Breast epithelium (tissue), 4 donors: ENCODE measurements at regions not wholly inside any gene's neighbourhood (a gene's known extent, or its start where the extent isn't known, plus 50 kb on each side); places are given as distances from the start of the nearest gene placed in this dataset.

ENCODE experiments used
- DNase-seq, 2 donors: peaks; one replicate each; pipeline ENCODE4 v3.0.0-alpha.2; 2019; ENCODE audit warnings: low spot score in 2 of 2
- H3K27ac ChIP-seq, 2 donors: fragments of 200-600 bp; sonication (generic) in 1 of 2; one replicate each; pipeline ENCODE4 v1.5.1; 2016 to 2019; ENCODE audit warnings: mild to moderate bottlenecking in 1 of 2
- H3K27me3 ChIP-seq, 2 donors: fragments of 200-600 bp; sonication (generic) in 1 of 2; one replicate each; pipeline versions ENCODE4 v1.5.1 to v1.6.0; 2017 to 2019; ENCODE audit warnings: control low read depth in 1 of 2, mild to moderate bottlenecking in 1 of 2
- H3K36me3 ChIP-seq: fragments of 200-600 bp; one replicate; pipeline ENCODE4 v1.5.1; 2019
- H3K4me1 ChIP-seq, 2 donors: fragments of 200-600 bp; sonication (generic); one replicate each; pipeline ENCODE4 v1.5.1; 2016 to 2019; ENCODE audit warnings: control low read depth in 1 of 2
- H3K4me3 ChIP-seq, 3 donors: fragments of 200-600 bp; sonication (generic); 1 replicate in 2 of 3; 2 replicates in 1 of 3; pipeline ENCODE4 v1.5.1; 2016 to 2019; ENCODE audit warnings: mild to moderate bottlenecking in 3 of 3, moderate library complexity in 2 of 3
- H3K9me3 ChIP-seq, 2 donors: fragments of 200-600 bp; sonication (generic) in 1 of 2; one replicate each; pipeline ENCODE4 v1.5.1; 2016 to 2019; ENCODE audit warnings: control low read depth in 1 of 2
- POLR2A ChIP-seq: fragments of 450-650 bp; IDR thresholded peaks from one replicate; pipeline ENCODE4 v1.6.1; 2016; ENCODE audit warnings: antibody characterized with exemption, mild to moderate bottlenecking, moderate library complexity
- POLR2AphosphoS5 ChIP-seq, 3 donors: sonication (generic); formaldehyde crosslinking; IDR thresholded peaks; one replicate each; pipeline ENCODE4 v1.6.1; 2017; ENCODE audit warnings: antibody characterized with exemption in 3 of 3
- intact Hi-C: fragments of 100-400 bp; cut with DNase I; formaldehyde crosslinking; loops from one replicate; pipeline ENCODE4 v1.15.1; 2023; ENCODE audit warnings: low total_unique reads
- TF ChIP-seq, protein P1 (sequence below), 3 donors: fragments of 450-650 bp; IDR thresholded peaks; one replicate each; pipeline ENCODE4 v1.5.1; 2016 to 2017; ENCODE audit warnings: antibody characterized with exemption in 3 of 3, mild to moderate bottlenecking in 3 of 3, moderate library complexity in 3 of 3

DNA sequence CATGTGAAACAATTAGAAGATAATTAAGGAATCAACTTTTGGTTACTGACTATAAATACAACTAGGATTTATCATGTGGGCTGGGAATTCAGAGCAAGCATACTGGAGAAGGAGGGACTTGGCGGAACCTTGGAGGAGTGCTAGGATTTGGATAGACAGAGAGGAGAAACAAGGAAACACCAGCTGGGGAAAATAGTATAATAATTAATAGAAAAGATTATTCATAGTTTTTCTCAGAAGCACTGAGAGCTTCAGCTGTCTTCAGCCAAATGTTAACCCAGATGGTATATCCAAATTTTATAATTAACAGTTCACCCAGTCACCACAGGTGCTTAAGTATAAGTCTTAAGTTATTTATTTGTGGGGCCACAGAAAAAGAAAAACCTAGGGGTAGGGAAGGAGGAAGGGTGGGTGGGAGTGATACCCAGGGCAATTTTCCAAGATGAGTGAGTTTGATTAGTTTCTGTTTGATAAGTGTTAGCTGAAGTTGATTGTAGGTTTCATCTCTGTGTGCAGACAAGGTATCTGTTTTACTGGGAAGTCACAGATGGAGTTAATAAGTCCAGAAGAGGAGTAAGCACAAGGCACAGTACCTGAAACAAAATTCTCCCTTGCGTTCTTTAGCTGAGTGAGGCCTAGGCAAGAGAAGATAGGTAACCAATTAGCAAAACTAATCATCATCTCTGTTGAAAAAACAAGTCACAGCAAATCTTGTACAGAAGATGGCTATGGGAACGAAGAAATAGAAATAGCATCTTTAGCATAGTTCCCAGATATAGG, 175.5 kb downstream of the TFAP2B start:
- Histone ChIP-seq H3K9me3 (no peaks in the 10 kb centered on the region), H3K27me3 (no peaks in the 10 kb centered on the region), H3K27ac (no peak overlapping the region), H3K4me1 (no peaks in the 10 kb centered on the region), H3K4me3 (no peak overlapping the region), H3K36me3 (no peaks in the 10 kb centered on the region)
- TF ChIP-seq POLR2AphosphoS5 (IDR thresholded peaks at IDR 0.05), result no peak
- TF ChIP-seq, protein P1, sequence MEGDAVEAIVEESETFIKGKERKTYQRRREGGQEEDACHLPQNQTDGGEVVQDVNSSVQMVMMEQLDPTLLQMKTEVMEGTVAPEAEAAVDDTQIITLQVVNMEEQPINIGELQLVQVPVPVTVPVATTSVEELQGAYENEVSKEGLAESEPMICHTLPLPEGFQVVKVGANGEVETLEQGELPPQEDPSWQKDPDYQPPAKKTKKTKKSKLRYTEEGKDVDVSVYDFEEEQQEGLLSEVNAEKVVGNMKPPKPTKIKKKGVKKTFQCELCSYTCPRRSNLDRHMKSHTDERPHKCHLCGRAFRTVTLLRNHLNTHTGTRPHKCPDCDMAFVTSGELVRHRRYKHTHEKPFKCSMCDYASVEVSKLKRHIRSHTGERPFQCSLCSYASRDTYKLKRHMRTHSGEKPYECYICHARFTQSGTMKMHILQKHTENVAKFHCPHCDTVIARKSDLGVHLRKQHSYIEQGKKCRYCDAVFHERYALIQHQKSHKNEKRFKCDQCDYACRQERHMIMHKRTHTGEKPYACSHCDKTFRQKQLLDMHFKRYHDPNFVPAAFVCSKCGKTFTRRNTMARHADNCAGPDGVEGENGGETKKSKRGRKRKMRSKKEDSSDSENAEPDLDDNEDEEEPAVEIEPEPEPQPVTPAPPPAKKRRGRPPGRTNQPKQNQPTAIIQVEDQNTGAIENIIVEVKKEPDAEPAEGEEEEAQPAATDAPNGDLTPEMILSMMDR (IDR thresholded peaks at IDR 0.05), result no peak
- no peak for TF ChIP-seq POLR2A
- no peak for DNase-seq
- intact Hi-C loops, result no loop called here

DNA sequence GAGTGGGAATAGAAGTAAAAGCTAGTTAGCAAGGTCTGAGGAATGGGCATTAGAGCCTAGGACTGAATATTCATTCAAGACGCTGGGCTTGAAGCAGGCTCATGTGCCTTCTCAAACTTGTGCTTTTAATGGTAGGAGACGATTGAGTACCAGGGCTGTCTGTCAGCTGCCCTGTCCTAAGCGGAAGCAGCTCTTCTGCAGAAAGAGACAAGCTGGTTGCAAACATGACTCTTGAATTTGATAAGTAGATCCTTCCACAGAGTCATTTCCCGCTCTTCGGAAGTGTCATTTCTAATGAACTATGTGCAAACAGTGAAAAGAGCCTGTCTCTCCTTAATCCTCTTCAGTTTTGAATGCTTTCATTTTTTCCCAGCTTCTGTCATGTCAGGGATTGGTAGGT, 176.4 kb downstream of the TFAP2B start:
- Histone ChIP-seq H3K27ac (no peak overlapping the region), H3K4me3 (no peak overlapping the region), H3K4me1 (no peaks in the 10 kb centered on the region), H3K36me3 (no peaks in the 10 kb centered on the region), H3K27me3 (no peaks in the 10 kb centered on the region), H3K9me3 (no peaks in the 10 kb centered on the region)
- TF ChIP-seq POLR2AphosphoS5 (IDR thresholded peaks at IDR 0.05) (no peak), POLR2A (no peak)
- TF ChIP-seq, protein P1 (IDR thresholded peaks at IDR 0.05), result no peak
- no peak for DNase-seq
- intact Hi-C loops, result no loop called here

DNA sequence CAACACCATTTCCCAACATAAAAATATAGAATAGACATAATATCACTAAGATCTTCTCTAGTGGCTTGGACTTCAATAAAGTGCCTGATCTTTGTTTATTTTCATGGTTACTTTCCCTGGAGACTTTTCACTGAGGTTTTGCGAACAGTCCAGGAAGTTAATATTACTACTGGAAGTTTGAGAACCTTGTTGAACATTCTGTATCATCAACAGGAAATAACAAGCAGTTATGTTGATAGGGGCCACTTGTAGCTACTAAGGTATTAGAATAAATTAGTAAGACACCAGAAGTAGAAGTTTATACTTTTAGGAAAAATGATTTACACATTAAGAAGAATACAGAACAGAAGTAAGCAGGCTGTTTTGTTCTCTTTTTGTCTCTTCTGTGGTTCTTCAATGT, 180.2 kb downstream of the TFAP2B start:
- DNase-seq, result no peak
- no peak overlapping the region for H3K4me3 ChIP-seq
- H3K27ac ChIP-seq, result peak overlapping the region in 1 of 2 donors; percentile 52
- no peaks in the 10 kb centered on the region for H3K27me3 ChIP-seq
- H3K4me1 ChIP-seq, result no peaks in the 10 kb centered on the region
- no peak for TF ChIP-seq POLR2A
- TF ChIP-seq, protein P1 (IDR thresholded peaks at IDR 0.05), result no peak
- no peak for TF ChIP-seq POLR2AphosphoS5 (IDR thresholded peaks at IDR 0.05)
- intact Hi-C loops, result no loop called here
- H3K36me3 ChIP-seq, result no peaks in the 10 kb centered on the region
- no peaks in the 10 kb centered on the region for H3K9me3 ChIP-seq

DNA sequence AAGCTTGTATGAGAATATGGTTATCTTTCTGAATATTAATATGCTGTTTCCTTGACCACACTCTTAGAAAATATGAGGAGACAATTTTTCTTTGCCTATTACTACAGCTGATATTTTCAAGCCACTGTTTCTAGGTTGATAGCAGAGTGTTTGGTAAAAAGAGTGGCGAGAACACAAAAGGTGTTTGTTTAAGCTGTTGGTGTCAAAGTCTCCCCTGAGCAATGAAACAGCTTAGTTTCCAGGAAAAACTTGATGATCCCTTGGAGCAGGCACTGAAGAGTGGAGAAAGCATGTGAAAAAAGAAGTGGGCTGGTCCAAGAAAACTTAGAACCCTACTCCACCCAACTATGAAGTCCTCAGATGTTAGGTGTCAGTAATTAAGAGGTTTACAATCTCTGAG, 182.7 kb downstream of the TFAP2B start:
- intact Hi-C loops, result no loop called here
- no peaks in the 10 kb centered on the region for H3K36me3 ChIP-seq
- H3K4me1 ChIP-seq, result no peaks in the 10 kb centered on the region
- no peaks in the 10 kb centered on the region for H3K9me3 ChIP-seq
- no peaks in the 10 kb centered on the region for H3K27me3 ChIP-seq
- TF ChIP-seq, protein P1 (IDR thresholded peaks at IDR 0.05), result no peak
- TF ChIP-seq POLR2AphosphoS5 (IDR thresholded peaks at IDR 0.05), result no peak
- no peak for TF ChIP-seq POLR2A
- DNase-seq, result no peak
- H3K4me3 ChIP-seq, result no peak overlapping the region
- no peak overlapping the region for H3K27ac ChIP-seq

DNA sequence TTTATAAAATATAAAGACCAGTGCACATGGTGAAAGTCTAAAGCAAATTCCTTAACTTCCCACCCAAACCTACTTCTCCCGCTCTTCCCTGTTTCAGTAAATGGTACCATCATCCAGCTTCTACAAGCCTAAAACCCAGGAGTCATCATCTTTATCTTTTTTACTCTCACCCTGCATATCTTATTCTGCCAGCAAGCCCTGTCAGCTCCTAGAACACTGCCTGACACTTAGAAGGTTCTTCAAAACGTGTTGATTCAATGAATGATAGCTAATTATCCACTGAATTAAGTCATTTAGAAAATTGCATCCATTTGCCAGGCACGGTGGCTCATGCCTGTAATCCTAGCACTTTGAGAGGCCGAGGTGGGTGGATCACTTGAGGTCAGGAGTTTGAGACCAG, 185.7 kb downstream of the TFAP2B start:
- Histone ChIP-seq H3K4me1 (no peaks in the 10 kb centered on the region), H3K9me3 (no peaks in the 10 kb centered on the region), H3K4me3 (no peak overlapping the region), H3K27ac (no peak overlapping the region), H3K27me3 (no peaks in the 10 kb centered on the region), H3K36me3 (no peaks in the 10 kb centered on the region)
- TF ChIP-seq POLR2A (no peak), POLR2AphosphoS5 (IDR thresholded peaks at IDR 0.05) (no peak)
- TF ChIP-seq, protein P1 (IDR thresholded peaks at IDR 0.05), result no peak
- DNase-seq, result no peak
- intact Hi-C loops, result no loop called here
